Stimulated activated CD4-positive, alpha-beta T cell treated with anti-CD3 and anti-CD28 coated beads, Interleukin-2, amount 100 ng/mL, for 4 hours (primary cell): ENCODE measurements at regions not wholly inside any gene's neighbourhood (a gene's known extent, or its start where the extent isn't known, plus 50 kb on each side); places are given as distances from the start of the nearest gene placed in this dataset.

Source experiments
- DNase-seq: peaks from one replicate; pipeline ENCODE4 v3.0.0-alpha.2; 2020; ENCODE audit warnings: low read depth

GRCh38 chr11:115843111-115843510 is 338.9 kb upstream of the CADM1 start:
- DNase-seq = no peak

GRCh38 chr11:115820026-115820425 is 315.8 kb upstream of the CADM1 start:
- no peak for DNase-seq

GRCh38 chr11:115819014-115819413 is 314.8 kb upstream of the CADM1 start:
- no peak for DNase-seq

- no peak for DNase-seq
Observed at GRCh38 chr11:115817844-115818468, 313.7 kb upstream of the CADM1 start.

GRCh38 chr11:115808351-115808940 is 304.2 kb upstream of the CADM1 start:
- no peak for DNase-seq

GRCh38 chr11:115806056-115806455 is 301.8 kb upstream of the CADM1 start:
- no peak for DNase-seq

- no peak for DNase-seq
Observed at GRCh38 chr11:115803073-115803740, 299.0 kb upstream of the CADM1 start.

- DNase-seq = no peak
Observed at GRCh38 chr11:115802641-115803040, 298.4 kb upstream of the CADM1 start.

GRCh38 chr11:115792903-115793302 is 288.7 kb upstream of the CADM1 start:
- DNase-seq = no peak

- DNase-seq = no peak
Observed at GRCh38 chr11:115787302-115787701, 283.1 kb upstream of the CADM1 start.

- DNase-seq = no peak
Observed at GRCh38 chr11:115784796-115785521, 280.7 kb upstream of the CADM1 start.

- no peak for DNase-seq
Observed at GRCh38 chr11:115780646-115781362, 276.6 kb upstream of the CADM1 start.

GRCh38 chr11:115778928-115779650 is 274.9 kb upstream of the CADM1 start:
- no peak for DNase-seq

- DNase-seq = no peak
Observed at GRCh38 chr11:115776916-115777315, 272.7 kb upstream of the CADM1 start.

- DNase-seq = no peak
Observed at GRCh38 chr11:115775846-115776245, 271.6 kb upstream of the CADM1 start.

- DNase-seq = no peak
Observed at GRCh38 chr11:115774756-115775155, 270.5 kb upstream of the CADM1 start.

- no peak for DNase-seq
Observed at GRCh38 chr11:115769891-115770290, 265.7 kb upstream of the CADM1 start.

- no peak for DNase-seq
Observed at GRCh38 chr11:115767883-115768282, 263.7 kb upstream of the CADM1 start.

GRCh38 chr11:115767047-115767802 is 263.0 kb upstream of the CADM1 start:
- DNase-seq = no peak

- no peak for DNase-seq
Observed at GRCh38 chr11:115766561-115766960, 262.3 kb upstream of the CADM1 start.

- no peak for DNase-seq
Observed at GRCh38 chr11:115765803-115766239, 261.6 kb upstream of the CADM1 start.
